Upper lobe of left lung (tissue), 6 donors: ENCODE measurements at regions not wholly inside any gene's neighbourhood (a gene's known extent, or its start where the extent isn't known, plus 50 kb on each side); places are given as distances from the start of the nearest gene placed in this dataset.

Experiments used
- ATAC-seq, 2 donors: fragments of 200-7000 bp; cut with Tn5 transposase; one replicate each; pipeline ENCODE4 v1.9.1; 2022; ENCODE audit warnings: mild to moderate bottlenecking in 2 of 2, moderate library complexity in 2 of 2; ENCODE audit not compliant: low FRiP score in 2 of 2
- DNase-seq, 2 donors: peaks; one replicate each; pipeline ENCODE4 v3.0.0-alpha.2; 2019 to 2020
- H3K27ac ChIP-seq, 4 donors: fragments of 200-600 bp; sonication (generic); one replicate each; pipeline ENCODE4 v1.5.1; 2016 to 2019
- H3K27me3 ChIP-seq, 4 donors: fragments of 200-600 bp; sonication (generic); one replicate each; pipeline ENCODE4 v1.5.1; 2017 to 2019
- H3K36me3 ChIP-seq, 4 donors: fragments of 200-600 bp; sonication (generic); one replicate each; pipeline ENCODE4 v1.5.1; 2016 to 2019
- H3K4me1 ChIP-seq, 4 donors: fragments of 200-600 bp; sonication (generic); one replicate each; pipeline ENCODE4 v1.5.1; 2018 to 2019
- H3K4me3 ChIP-seq, 4 donors: fragments of 200-600 bp; sonication (generic); one replicate each; pipeline ENCODE4 v1.5.1; 2017 to 2019; ENCODE audit warnings: mild to moderate bottlenecking in 2 of 4, moderate library complexity in 1 of 4
- H3K9me3 ChIP-seq, 4 donors: fragments of 200-600 bp; sonication (generic); one replicate each; pipeline ENCODE4 v1.5.1; 2018 to 2019
- CTCF ChIP-seq, 6 experiments: fragments of 450-650 bp in 4 of 6; fragments of 200-600 bp in 2 of 6; sonication (generic) in 2 of 6; IDR thresholded peaks; one replicate each; pipeline ENCODE4 v1.5.1; 2016 to 2019; ENCODE audit warnings: antibody characterized with exemption in 6 of 6
- EP300 ChIP-seq, 4 donors: sonication (generic); formaldehyde crosslinking; IDR thresholded peaks; one replicate each; pipeline ENCODE4 v1.5.1; 2017; ENCODE audit warnings: antibody characterized with exemption in 4 of 4, control low read depth in 2 of 4
- POLR2A ChIP-seq, 4 donors: fragments of 450-650 bp; IDR thresholded peaks; one replicate each; pipeline ENCODE4 v1.5.1; 2016 to 2017; ENCODE audit warnings: antibody characterized with exemption in 4 of 4, mild to moderate bottlenecking in 2 of 4
- POLR2AphosphoS5 ChIP-seq, 2 donors: sonication (generic); formaldehyde crosslinking; IDR thresholded peaks; one replicate each; pipeline ENCODE4 v1.5.1; 2017; ENCODE audit warnings: antibody characterized with exemption in 2 of 2
- WGBS, 2 donors: methylation state at CpG; one replicate each; pipeline ENCODE4 v1.1.5; 2017 to 2018; 5-methylcytosine and 5-hydroxymethylcytosine counted together
- donor health status: DM: no; HTN: no; CAD: no; lungs with moderate emphysema.
- donor health status: DM: no; HTN: yes; CAD: no; lungs with severe emphysema.

GRCh38 chr10:69696073-69696731, 66.2 kb downstream of the FAM241B start:
- TF ChIP-seq CTCF (IDR thresholded peaks at IDR 0.05) (peak in 5 of 6 experiments; percentile 43 to 58 (median 45)), POLR2AphosphoS5 (IDR thresholded peaks at IDR 0.05) (no peak), EP300 (IDR thresholded peaks at IDR 0.05) (no peak)
- peak; percentile 77 to 83 for ATAC-seq
- H3K9me3 ChIP-seq: no peaks in the 10 kb centered on the region
- peak in 1 of 2 donors; percentile 27 for DNase-seq
- peaks cover 0 to 6% (median 0%) of the 10 kb centered on the region in 4 donors for H3K4me1 ChIP-seq
- H3K27me3 ChIP-seq: no peaks in the 10 kb centered on the region
- no peaks in the 10 kb centered on the region for H3K36me3 ChIP-seq
- 66 to 69% methylated on average over 9 of the region's 9 CpGs for WGBS, 2 donors
- H3K27ac ChIP-seq: no peak overlapping the region
- H3K4me3 ChIP-seq: no peak overlapping the region

GRCh38 chr10:69697006-69697405, 67.0 kb downstream of the FAM241B start:
- peaks cover 0 to 6% (median 0%) of the 10 kb centered on the region in 4 donors for H3K4me1 ChIP-seq
- DNase-seq: no peak
- H3K36me3 ChIP-seq: no peaks in the 10 kb centered on the region
- no peaks in the 10 kb centered on the region for H3K9me3 ChIP-seq
- WGBS, 2 donors: 59 to 71% methylated on average over 4 of the region's 4 CpGs
- no peak overlapping the region for H3K27ac ChIP-seq
- TF ChIP-seq POLR2A (IDR thresholded peaks at IDR 0.05): no peak
- no peak for TF ChIP-seq POLR2AphosphoS5 (IDR thresholded peaks at IDR 0.05)
- TF ChIP-seq EP300 (IDR thresholded peaks at IDR 0.05): no peak
- TF ChIP-seq CTCF (IDR thresholded peaks at IDR 0.05): no peak
- H3K27me3 ChIP-seq: no peaks in the 10 kb centered on the region
- no peak for ATAC-seq
- no peak overlapping the region for H3K4me3 ChIP-seq

GRCh38 chr10:69703256-69703655, 73.2 kb downstream of the FAM241B start:
- TF ChIP-seq POLR2A (IDR thresholded peaks at IDR 0.05): no peak
- no peak for TF ChIP-seq EP300 (IDR thresholded peaks at IDR 0.05)
- no peak for TF ChIP-seq CTCF (IDR thresholded peaks at IDR 0.05)
- TF ChIP-seq POLR2AphosphoS5 (IDR thresholded peaks at IDR 0.05): no peak
- H3K27ac ChIP-seq: peak overlapping the region in 1 of 4 donors; percentile 16
- H3K27me3 ChIP-seq: no peaks in the 10 kb centered on the region
- no peak overlapping the region for H3K4me3 ChIP-seq
- 66 to 86% methylated on average over 3 of the region's 3 CpGs for WGBS, 2 donors
- ATAC-seq (no peak), DNase-seq (no peak)
- no peaks in the 10 kb centered on the region for H3K4me1 ChIP-seq
- peaks cover 0 to 3% (median 0%) of the 10 kb centered on the region in 4 donors for H3K9me3 ChIP-seq
- H3K36me3 ChIP-seq: no peaks in the 10 kb centered on the region

GRCh38 chr10:69703766-69704630, 74.0 kb downstream of the FAM241B start:
- TF ChIP-seq CTCF (IDR thresholded peaks at IDR 0.05) (no peak), POLR2AphosphoS5 (IDR thresholded peaks at IDR 0.05) (no peak), POLR2A (IDR thresholded peaks at IDR 0.05) (no peak), EP300 (IDR thresholded peaks at IDR 0.05) (no peak)
- no peak overlapping the region for H3K4me3 ChIP-seq
- WGBS, 2 donors: 56 to 59% methylated on average over 7 of the region's 7 CpGs
- H3K36me3 ChIP-seq: no peaks in the 10 kb centered on the region
- ATAC-seq: peak in 1 of 2 donors; percentile 26
- H3K9me3 ChIP-seq: peaks cover 0 to 3% (median 0%) of the 10 kb centered on the region in 4 donors
- peak overlapping the region in 1 of 4 donors; percentile 19 for H3K27ac ChIP-seq
- DNase-seq: no peak
- no peaks in the 10 kb centered on the region for H3K27me3 ChIP-seq
- no peaks in the 10 kb centered on the region for H3K4me1 ChIP-seq
